ENCODE measurements at regions not wholly inside any gene's neighbourhood (a gene's known extent, or its start where the extent isn't known, plus 50 kb on each side); places are given as distances from the start of the nearest gene placed in this dataset.

DNA sequence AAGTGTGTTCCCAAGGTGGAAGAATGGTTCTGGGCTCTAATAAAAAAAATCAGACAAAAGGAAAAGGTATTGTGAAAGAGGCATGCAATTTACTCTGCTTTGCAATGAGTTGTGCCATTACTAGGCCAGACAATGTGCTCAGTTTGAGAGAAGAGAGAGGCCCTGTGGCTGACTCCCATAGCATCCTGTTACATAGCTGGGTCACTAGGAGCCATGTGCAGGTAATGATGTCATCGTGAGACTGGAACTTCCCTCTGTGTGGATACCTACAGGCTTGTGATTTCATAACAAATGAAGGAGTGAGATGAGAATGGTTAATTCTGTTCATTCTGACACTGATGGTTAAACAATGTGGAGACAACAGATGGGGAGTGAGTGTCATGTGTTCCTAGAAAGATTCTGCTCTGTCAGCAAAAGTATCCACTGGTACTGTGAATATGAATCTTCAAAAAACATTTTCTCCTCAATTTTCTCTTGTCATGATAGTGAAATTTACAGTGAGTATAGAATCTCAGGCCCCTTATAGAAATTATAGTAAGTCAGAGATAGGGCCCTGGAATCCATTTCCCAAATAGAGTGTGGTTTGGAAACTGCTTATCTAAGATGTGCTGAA is 648.7 kb upstream of the DPPA4 start:
- TF ChIP-seq, protein P1, sequence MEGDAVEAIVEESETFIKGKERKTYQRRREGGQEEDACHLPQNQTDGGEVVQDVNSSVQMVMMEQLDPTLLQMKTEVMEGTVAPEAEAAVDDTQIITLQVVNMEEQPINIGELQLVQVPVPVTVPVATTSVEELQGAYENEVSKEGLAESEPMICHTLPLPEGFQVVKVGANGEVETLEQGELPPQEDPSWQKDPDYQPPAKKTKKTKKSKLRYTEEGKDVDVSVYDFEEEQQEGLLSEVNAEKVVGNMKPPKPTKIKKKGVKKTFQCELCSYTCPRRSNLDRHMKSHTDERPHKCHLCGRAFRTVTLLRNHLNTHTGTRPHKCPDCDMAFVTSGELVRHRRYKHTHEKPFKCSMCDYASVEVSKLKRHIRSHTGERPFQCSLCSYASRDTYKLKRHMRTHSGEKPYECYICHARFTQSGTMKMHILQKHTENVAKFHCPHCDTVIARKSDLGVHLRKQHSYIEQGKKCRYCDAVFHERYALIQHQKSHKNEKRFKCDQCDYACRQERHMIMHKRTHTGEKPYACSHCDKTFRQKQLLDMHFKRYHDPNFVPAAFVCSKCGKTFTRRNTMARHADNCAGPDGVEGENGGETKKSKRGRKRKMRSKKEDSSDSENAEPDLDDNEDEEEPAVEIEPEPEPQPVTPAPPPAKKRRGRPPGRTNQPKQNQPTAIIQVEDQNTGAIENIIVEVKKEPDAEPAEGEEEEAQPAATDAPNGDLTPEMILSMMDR (IDR thresholded peaks at IDR 0.05): no peak
- TF ChIP-seq POLR2A (IDR thresholded peaks at IDR 0.05): no peak
